ENCODE measurements at regions not wholly inside any gene's neighbourhood (a gene's known extent, or its start where the extent isn't known, plus 50 kb on each side); places are given as distances from the start of the nearest gene placed in this dataset.
"Not testable (repeated sequence)": the region's sequence is repeated elsewhere in the genome, so short reads cannot be mapped to it uniquely, and the experiment has no call there.

GRCh38 chr1:58216169-58216568 lies 330.4 kb downstream of the OMA1 start:
- TF ChIP-seq POLR2AphosphoS5, POLR2A (IDR thresholded peaks at IDR 0.05; ENCODE audit: low read depth, low read length): not testable (repeated sequence)
